HCT116 (cell line): ENCODE measurements at regions not wholly inside any gene's neighbourhood (a gene's known extent, or its start where the extent isn't known, plus 50 kb on each side); places are given as distances from the start of the nearest gene placed in this dataset.

Experiments
- POLR2AphosphoS5 ChIP-seq: IDR thresholded peaks from 2 replicates; pipeline ENCODE4 v1.6.1; 2011; ENCODE audit warnings: mild to moderate bottlenecking, low read depth, low read length, moderate library complexity
- RAD21 ChIP-seq: IDR thresholded peaks from 2 replicates; pipeline ENCODE4 v1.6.1; 2012; ENCODE audit warnings: low read depth, mild to moderate bottlenecking
- TF ChIP-seq, protein P1 (sequence below), 3 experiments: fragments of 200-600 bp in 1 of 3; sonication (generic) in 1 of 3; IDR thresholded peaks in 2 of 3; conservative IDR thresholded peaks in 1 of 3; 2 replicates each; pipeline ENCODE4 v1.5.1; 2012 to 2017; ENCODE audit warnings: low read depth in 2 of 3, low read length in 2 of 3, antibody characterized with exemption in 1 of 3, borderline replicate concordance in 1 of 3, control low read depth in 1 of 3, mild to moderate bottlenecking in 1 of 3, mixed read lengths in 1 of 3, mixed run types in 1 of 3, moderate library complexity in 1 of 3; ENCODE audit not compliant: insufficient read depth in 1 of 3

DNA sequence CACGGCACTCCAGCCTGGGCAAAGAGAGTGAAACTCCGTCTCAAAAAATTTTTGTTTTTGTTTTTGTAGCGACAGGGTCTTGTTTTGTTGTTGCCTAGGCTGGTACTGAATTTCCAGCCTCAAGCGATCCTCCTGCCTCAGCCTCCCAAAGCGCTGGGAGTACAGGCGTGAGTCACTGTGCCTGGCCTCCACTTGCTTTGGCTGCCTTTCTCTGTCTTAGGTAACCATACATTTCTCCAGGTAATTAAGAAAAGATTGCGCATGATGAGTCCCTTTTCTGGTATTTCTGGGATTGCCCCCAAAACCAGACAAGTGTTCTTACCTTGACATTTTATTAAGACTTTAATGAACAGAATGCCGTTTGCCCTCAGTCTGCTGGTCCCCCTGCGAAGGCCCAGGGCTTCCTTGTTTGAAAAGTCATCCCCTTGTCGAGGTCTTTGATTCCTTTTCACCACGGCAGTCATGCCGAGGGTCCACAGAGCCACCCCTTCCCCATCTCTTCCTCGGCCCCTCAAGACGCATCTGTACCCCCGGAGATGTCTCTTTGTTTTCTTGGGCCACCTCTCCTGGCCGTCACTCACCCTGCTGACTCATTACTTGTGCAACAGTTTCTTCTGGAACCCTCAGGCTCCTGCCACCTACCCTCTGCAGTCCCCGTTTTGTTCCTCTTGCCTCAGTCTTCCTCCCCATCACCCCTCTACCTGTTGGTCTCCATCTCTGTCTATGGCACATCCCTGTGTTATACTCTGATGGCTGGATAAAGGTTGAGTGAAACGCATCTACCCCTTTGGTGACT, 151.0 kb downstream of the SEC14L1 start:
- TF ChIP-seq POLR2AphosphoS5 (no peak; the same call in 1 of the 2 replicates), RAD21 (no peak)
- TF ChIP-seq, protein P1, sequence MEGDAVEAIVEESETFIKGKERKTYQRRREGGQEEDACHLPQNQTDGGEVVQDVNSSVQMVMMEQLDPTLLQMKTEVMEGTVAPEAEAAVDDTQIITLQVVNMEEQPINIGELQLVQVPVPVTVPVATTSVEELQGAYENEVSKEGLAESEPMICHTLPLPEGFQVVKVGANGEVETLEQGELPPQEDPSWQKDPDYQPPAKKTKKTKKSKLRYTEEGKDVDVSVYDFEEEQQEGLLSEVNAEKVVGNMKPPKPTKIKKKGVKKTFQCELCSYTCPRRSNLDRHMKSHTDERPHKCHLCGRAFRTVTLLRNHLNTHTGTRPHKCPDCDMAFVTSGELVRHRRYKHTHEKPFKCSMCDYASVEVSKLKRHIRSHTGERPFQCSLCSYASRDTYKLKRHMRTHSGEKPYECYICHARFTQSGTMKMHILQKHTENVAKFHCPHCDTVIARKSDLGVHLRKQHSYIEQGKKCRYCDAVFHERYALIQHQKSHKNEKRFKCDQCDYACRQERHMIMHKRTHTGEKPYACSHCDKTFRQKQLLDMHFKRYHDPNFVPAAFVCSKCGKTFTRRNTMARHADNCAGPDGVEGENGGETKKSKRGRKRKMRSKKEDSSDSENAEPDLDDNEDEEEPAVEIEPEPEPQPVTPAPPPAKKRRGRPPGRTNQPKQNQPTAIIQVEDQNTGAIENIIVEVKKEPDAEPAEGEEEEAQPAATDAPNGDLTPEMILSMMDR (IDR thresholded peaks at IDR 0.05 in 2 of 3, conservative IDR thresholded peaks at IDR 0.05 in 1 of 3; ENCODE audit: borderline replicate concordance in 1 of 3, insufficient read depth in 1 of 3, low read depth in 2 of 3, low read length in 2 of 3), result no peak
